Heart right ventricle (tissue), 16 donors: ENCODE measurements at regions not wholly inside any gene's neighbourhood (a gene's known extent, or its start where the extent isn't known, plus 50 kb on each side); places are given as distances from the start of the nearest gene placed in this dataset.

Experiments used
- ATAC-seq, 8 donors: fragments of 200-7000 bp; cut with Tn5 transposase; one replicate each; pipeline ENCODE4 v1.9.1; 2020; ENCODE audit warnings: mild to moderate bottlenecking in 8 of 8, moderate library complexity in 8 of 8, moderate number of reproducible peaks in 1 of 8
- DNase-seq, 2 donors: peaks; one replicate each; pipeline ENCODE4 v3.0.0-alpha.2; 2020
- H3K27ac ChIP-seq, 10 donors: fragments of 200-600 bp; sonication (generic) in 2 of 10; one replicate each; pipeline versions ENCODE4 v1.5.0 to v1.8.0; 2020 to 2022; ENCODE audit warnings: mild to moderate bottlenecking in 3 of 10
- H3K27me3 ChIP-seq, 7 donors: fragments of 200-600 bp; one replicate each; pipeline ENCODE4 v1.8.0; 2021 to 2022; ENCODE audit warnings: mild to moderate bottlenecking in 2 of 7
- H3K36me3 ChIP-seq, 9 donors: fragments of 200-600 bp; sonication (generic) in 1 of 9; one replicate each; pipeline versions ENCODE4 v1.5.0 to v1.8.0; 2020 to 2022; ENCODE audit warnings: mild to moderate bottlenecking in 2 of 9
- H3K4me1 ChIP-seq, 9 donors: fragments of 200-600 bp; sonication (generic) in 1 of 9; one replicate each; pipeline versions ENCODE4 v1.5.0 to v1.8.0; 2020 to 2022; ENCODE audit warnings: mild to moderate bottlenecking in 4 of 9
- H3K4me3 ChIP-seq, 10 donors: fragments of 200-600 bp; sonication (generic) in 2 of 10; one replicate each; pipeline versions ENCODE4 v1.5.0 to v1.8.0; 2020 to 2022; ENCODE audit warnings: mild to moderate bottlenecking in 7 of 10, moderate library complexity in 2 of 10
- H3K9me3 ChIP-seq, 11 donors: fragments of 200-600 bp in 10 of 11; sonication (generic) in 2 of 11; one replicate each; pipeline versions ENCODE4 v1.5.0 to v1.8.0; 2013 to 2022; ENCODE audit warnings: mild to moderate bottlenecking in 2 of 11, control low read depth in 1 of 11, moderate library complexity in 1 of 11
- CTCF ChIP-seq, 9 donors: fragments of 200-600 bp; sonication (generic) in 2 of 9; IDR thresholded peaks; one replicate each; pipeline versions ENCODE4 v1.5.0 to v1.8.0; 2021 to 2022; ENCODE audit warnings: antibody characterized with exemption in 9 of 9, mild to moderate bottlenecking in 5 of 9, moderate library complexity in 1 of 9
- WGBS, 2 donors: extraction: QIAGEN DNeasy Blood & Tissue Kit; methylation state at CpG; one replicate each; pipeline ENCODE4 v1.1.7; 2013; ENCODE audit warnings: inconsistent platforms in 1 of 2; 5-methylcytosine and 5-hydroxymethylcytosine counted together
- intact Hi-C, 10 donors: fragments of 100-400 bp; cut with DNase I; formaldehyde crosslinking; loops; one replicate each; pipeline versions ENCODE4 v1.11.1 to v1.14.2; 2022
- donor health status: Arrhythmogenic right ventricular cardiomyopathy.
- donor health status: ischemic (EF 13 %, LVEDD 7.1; RV severe dilation, severe dysfunction).
- donor health status: healthy with polysubstance abuse.
- donor health status: DM: no; HTN: yes; CAD: no.
- donor health status: DM: no; HTN: no; CAD: no.
- donor health status: ischemic (EF 25% LVEDD 6.9; RV normal size, moderate dysfunction).
- donor health status: ischemic (EF 25% LVEDD 5.7; RV mildly dilated, moderate dysfunction).
- donor health status: healthy.
- donor health status: DM: yes; HTN: yes; CAD: no.
- donor health status: Ischemic cardiomyopathy.
- donor health status: ischemic (EF 35%, LVEDD 5.7; RV mildly dilated, moderate dysfunction).
- donor health status: nonischemic (EF 11% LVEDD 7.7; RV severe dilation, severe dysfunction).
- donor health status: DM: yes; HTN: yes; CAD: no.
- donor health status: PGD.
- donor health status: ischemic (EF 29% LVEDD 5.4; RV normal size, mild dysfunction).
- donor health status: nonischemic (EF 23%, LVEDD 6.1; RV moderate dilation, normal function).

GRCh38 chr9:106557996-106558667, 304.8 kb upstream of the ZNF462 start:
- H3K4me3 ChIP-seq: no peak overlapping the region
- WGBS, 2 donors: 81 to 90% methylated on average over 11 of the region's 11 CpGs
- H3K36me3 ChIP-seq: no peaks in the 10 kb centered on the region
- no peak overlapping the region for H3K27ac ChIP-seq
- no peak for ATAC-seq
- H3K27me3 ChIP-seq: no peaks in the 10 kb centered on the region
- DNase-seq: no peak
- intact Hi-C loops: no loop called here
- peaks cover 0 to 15% (median 11%) of the 10 kb centered on the region in 11 donors for H3K9me3 ChIP-seq
- TF ChIP-seq CTCF (IDR thresholded peaks at IDR 0.05): no peak
- no peaks in the 10 kb centered on the region for H3K4me1 ChIP-seq

GRCh38 chr9:106560540-106560939, 302.4 kb upstream of the ZNF462 start:
- peak in 1 of 9 donors; percentile 8 for TF ChIP-seq CTCF (IDR thresholded peaks at IDR 0.05)
- WGBS, 2 donors: 94 to 98% methylated on average over 1 of the region's 1 CpG
- Histone ChIP-seq H3K9me3 (peaks cover 0 to under 1% (median 0%) of the 10 kb centered on the region in 11 donors), H3K27ac (no peak overlapping the region), H3K27me3 (no peaks in the 10 kb centered on the region), H3K4me1 (no peaks in the 10 kb centered on the region), H3K4me3 (no peak overlapping the region), H3K36me3 (no peaks in the 10 kb centered on the region)
- ATAC-seq: no peak
- no peak for DNase-seq
- intact Hi-C loops: no loop called here

- H3K27me3 ChIP-seq: no peaks in the 10 kb centered on the region
- no peaks in the 10 kb centered on the region for H3K4me1 ChIP-seq
- no peak for DNase-seq
- ATAC-seq: no peak
- TF ChIP-seq CTCF (IDR thresholded peaks at IDR 0.05): no peak
- 86 to 87% methylated on average over 5 of the region's 5 CpGs for WGBS, 2 donors
- no peak overlapping the region for H3K27ac ChIP-seq
- no peaks in the 10 kb centered on the region for H3K36me3 ChIP-seq
- peaks cover 0 to 48% (median 14%) of the 10 kb centered on the region in 11 donors for H3K9me3 ChIP-seq
- intact Hi-C loops: no loop called here
- no peak overlapping the region for H3K4me3 ChIP-seq
These were observed 287.1 kb upstream of the ZNF462 start for GRCh38 chr9:106575823-106576222.

- TF ChIP-seq CTCF (IDR thresholded peaks at IDR 0.05): no peak
- no peak for DNase-seq
- Histone ChIP-seq H3K9me3 (peaks cover 0 to 43% (median 13%) of the 10 kb centered on the region in 11 donors), H3K36me3 (no peaks in the 10 kb centered on the region), H3K27me3 (no peaks in the 10 kb centered on the region), H3K27ac (no peak overlapping the region), H3K4me3 (no peak overlapping the region), H3K4me1 (no peaks in the 10 kb centered on the region)
- WGBS, 2 donors: 86 to 89% methylated on average over 7 of the region's 7 CpGs
- intact Hi-C loops: no loop called here
- no peak for ATAC-seq
These were observed 286.7 kb upstream of the ZNF462 start for GRCh38 chr9:106576232-106576760.
